Dedifferentiated amniotic fluid mesenchymal stem cell (primary cell): ENCODE measurements at regions not wholly inside any gene's neighbourhood (a gene's known extent, or its start where the extent isn't known, plus 50 kb on each side); places are given as distances from the start of the nearest gene placed in this dataset.
"Not testable (repeated sequence)": the region's sequence is repeated elsewhere in the genome, so short reads cannot be mapped to it uniquely, and the experiment has no call there.

Source experiments
- DNase-seq: peaks from one replicate; pipeline ENCODE4 v3.0.0-alpha.2; 2016; ENCODE audit errors: extremely low spot score

DNA sequence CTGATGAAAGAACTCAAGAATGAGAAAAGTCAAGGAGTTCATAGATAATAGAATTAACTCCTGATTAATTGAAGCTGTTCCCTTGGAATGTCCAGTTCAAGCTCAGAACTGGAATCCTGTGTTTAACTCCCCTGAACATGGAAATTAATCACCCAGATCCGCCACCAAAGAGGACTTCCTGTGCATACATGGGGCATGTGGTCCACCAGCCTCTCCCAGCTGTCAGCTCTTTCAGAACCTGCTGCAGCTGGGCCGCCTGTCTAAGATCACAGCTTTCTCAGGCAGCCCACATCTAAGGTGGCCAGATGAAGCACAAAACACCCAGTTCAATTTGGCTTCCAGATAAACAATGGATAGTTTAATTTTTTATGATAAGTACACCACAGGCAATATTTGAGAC, 203.7 kb upstream of the COX10 start:
- DNase-seq, result no peak

DNA sequence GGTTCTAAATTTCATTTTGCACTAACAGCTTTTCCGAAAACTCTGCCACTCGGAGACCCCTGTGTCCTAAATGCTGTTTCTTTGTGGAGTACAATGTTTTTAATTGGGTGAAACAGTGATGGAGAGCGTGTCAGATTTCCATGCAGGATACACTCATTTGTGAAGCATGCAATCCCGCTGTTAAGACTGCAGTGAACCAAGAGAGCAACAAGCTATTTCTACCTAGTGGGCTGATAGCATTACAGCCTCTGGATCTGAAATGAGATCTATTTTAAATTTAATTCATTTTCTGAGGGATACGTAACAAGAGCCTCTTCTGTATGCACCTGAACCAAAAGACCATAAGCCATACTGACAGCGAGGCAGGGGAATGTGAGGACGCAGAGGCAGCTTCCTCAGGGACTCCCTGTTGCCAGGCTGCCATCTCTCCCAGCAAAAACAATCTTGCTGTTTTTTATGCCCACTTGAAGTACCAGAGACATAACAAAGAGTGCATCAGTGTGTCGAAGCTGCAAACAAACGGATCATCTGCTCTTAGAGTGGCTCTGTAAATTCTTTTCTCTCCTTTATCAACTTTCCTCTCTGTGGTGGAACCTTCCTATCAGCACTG, 199.9 kb upstream of the COX10 start:
- no peak for DNase-seq

- no peak for DNase-seq
Measured at GRCh38 chr17:13871261-13871660, 198.0 kb upstream of the COX10 start.

DNA sequence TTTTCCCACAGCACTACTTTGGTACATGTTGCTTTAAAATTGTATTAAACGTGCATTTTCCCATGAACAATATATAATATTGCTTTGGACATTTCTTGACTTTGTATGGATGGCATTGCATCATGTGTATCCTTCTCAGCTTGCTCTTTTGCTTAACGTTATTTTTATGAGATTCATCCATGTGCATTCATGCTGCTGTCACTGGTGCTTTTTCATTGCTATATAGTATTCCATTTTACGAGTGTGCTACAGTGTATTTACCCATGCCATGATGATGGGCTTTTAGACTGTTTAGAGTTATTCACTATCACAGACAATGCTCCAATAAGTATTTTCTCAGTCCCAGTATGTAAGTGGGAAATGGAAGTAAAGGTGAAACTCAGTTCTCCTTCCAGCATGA, 195.2 kb upstream of the COX10 start:
- no peak for DNase-seq

GRCh38 chr17:13874817-13875216, 194.5 kb upstream of the COX10 start:
- DNase-seq, result no peak

- no peak for DNase-seq
Measured at GRCh38 chr17:13879961-13880466, 189.3 kb upstream of the COX10 start.

DNA sequence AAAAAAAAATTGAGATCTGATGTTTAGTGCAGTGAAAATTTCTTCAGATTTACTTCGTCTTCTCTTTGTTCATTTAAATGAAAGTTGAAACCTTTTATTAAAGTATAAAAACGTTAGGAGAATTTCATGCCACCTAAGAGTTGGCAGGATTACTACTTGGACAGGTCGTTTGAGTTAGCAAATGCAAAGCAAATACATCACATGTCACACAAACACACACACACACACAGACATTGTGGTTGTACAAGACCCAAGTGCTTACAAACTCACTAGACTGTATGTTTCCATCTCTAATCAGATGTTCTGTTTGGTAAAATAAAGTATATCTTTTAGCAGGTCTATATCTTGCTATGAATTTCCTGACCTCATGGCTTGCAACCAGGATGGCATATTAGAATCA, 185.6 kb upstream of the COX10 start:
- no peak for DNase-seq

DNA sequence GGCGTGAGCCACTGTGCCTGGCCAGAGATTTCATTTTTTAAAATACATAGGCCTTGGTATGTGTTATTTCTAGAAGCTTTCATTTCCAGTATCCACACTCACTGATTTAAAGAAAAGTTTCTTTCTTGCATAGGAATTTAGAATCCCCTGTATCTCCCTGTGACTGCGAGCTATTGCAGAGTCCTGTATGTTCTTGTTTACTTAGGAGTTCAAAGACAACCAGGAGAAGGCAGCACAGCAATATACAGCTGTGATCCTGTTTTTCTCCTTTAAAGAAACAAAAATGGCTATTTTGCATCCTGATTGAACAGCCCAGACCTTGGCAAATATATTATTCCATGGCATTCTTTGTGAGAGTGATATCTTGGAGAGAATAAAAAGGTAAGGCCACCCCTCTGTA, 185.0 kb upstream of the COX10 start:
- DNase-seq, result no peak

DNA sequence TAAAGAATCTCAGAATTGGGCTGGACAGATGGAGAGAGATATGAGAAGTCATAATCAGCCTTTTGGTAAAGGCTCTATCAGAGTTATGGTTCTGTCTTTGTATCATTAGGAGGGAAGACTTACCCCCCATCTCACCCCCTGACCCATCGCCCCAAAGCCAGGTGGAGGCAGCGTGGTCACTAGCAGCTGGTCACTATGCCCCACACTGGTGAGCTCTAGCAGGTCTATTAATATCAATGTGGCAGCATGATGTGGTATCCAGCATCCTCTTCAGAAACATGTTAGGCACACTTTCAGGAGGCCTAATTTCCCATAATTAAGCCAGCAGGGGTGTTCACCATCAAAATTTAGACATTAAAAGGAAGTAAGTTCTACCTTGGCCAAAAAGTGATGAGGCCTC, 183.8 kb upstream of the COX10 start:
- DNase-seq, result no peak

GRCh38 chr17:13885953-13886889, 183.1 kb upstream of the COX10 start:
- DNase-seq, result no peak

DNA sequence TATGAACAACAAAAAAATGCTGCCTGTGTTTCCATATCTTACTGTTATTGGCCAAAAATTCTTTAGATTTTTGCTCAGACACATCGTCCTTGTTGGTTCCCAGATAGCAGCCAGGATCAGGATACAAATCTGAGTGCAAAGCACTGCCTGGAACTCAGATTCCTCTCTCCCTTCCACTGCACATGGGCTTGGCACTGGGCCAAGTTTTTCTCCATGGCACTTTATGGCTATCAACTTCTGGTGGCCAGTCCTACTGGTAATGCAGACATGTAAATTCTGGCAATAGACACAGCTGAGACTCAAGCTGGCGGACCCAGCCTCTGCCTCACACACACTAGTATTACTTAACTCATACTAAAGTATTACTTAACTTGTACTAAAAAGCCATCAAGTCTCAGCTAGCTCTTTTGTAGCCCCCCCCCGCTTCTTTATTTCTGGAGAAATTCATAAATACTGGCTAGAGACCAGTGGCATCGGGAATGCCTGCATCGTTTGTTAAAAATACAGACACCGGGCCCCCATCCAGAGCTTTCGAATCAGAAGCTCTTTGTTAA, 181.2 kb upstream of the COX10 start:
- DNase-seq, result no peak

DNA sequence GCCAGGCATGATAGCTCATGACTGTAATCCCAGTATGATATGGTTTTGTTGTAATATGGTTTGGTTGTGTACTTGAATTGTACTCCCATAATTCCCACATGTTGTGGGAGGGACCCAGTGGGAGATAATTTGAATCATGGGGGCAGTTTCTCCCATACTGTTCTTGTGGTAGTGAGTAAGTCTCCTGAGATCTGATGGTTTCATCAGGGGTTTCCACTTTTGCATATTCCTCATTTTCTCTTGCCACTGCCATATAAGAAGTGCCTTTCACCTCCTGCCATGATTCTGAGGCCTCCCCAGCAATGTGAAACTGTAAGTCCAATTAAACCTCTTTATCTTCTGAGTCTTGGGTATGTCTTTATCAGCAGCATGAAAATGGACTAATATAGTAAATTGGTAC, 160.3 kb upstream of the COX10 start:
- not testable (repeated sequence) for DNase-seq

DNA sequence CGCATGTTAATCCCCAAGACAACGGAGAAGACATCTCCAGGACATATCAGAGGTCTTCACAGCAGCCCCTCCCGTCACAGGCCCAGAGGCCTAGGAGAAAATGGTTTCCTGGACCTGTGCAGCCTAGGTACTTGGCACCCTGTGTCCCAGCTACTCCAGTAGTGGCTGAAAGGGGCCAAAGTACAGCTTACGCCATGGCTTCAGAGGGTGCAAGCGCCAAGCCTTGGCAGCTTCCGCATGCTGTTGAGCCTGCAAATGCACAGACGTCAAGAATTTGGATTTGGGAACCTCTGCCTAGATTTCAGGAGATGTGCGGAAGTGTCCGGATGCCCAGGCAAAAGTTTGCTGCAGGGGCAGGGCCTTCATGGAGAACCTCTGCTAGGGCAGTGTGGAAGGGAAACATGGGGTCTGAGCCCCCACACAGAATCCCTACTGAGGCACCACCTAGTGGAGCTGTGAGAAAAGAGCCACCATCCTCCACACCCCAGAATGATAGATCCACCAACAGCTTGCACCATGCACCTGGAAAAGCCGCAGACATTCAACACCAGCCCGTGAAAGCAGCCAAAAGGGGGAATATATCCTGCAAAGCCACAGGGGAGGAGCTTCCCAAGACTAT, 159.3 kb upstream of the COX10 start:
- DNase-seq, result no peak

- DNase-seq, result no peak
Measured at GRCh38 chr17:13917634-13918033, 151.7 kb upstream of the COX10 start.

- DNase-seq, result no peak
Measured at GRCh38 chr17:13918247-13918646, 151.1 kb upstream of the COX10 start.

- no peak for DNase-seq
Measured at GRCh38 chr17:13919818-13920217, 149.5 kb upstream of the COX10 start.

GRCh38 chr17:13920413-13920812, 148.9 kb upstream of the COX10 start:
- DNase-seq, result no peak

DNA sequence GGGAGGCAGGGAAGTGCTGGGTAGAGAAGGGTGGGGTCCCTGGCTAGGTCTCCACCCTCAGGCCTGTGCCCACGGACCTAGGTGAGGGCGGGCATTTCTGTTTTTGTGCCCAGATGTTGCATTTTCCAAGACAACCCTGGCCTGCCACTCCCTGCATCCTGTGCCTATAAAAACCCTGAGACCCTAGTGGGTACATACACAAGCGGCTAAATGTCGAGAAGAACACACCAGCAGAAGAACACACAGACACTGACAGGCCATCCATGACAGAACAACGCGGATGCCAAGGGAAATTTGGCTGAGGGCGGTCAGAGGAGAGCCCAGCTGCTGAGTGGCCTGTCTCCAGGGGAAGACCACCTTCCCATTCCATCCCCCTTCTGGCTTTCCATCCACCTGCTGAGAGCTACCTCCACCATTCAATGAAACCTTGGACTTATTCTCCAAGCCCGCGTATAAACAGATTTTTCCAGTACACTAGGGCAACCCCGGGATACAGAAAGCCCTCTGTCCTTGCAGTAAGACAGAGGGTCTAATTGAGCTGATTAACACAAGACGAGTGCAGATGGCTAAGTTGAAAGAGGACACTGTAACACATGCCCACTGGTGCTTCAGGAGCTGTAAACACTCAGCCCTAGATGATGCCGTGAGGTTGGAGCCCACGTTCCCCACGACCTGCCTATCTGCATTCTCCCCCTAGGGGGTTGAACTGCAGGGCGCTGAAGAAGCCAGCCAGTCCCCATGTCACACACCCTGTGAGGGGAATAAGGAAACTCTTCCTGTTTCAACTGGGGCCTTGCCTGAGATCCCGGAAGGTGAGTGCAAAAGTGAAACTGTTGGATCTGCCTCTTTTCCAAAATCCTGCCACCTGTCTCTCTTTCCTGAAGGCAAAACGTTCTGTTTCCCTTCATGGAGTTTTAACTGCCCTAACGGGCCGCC, 147.2 kb upstream of the COX10 start:
- DNase-seq, result no peak

GRCh38 chr17:13922885-13923284, 146.4 kb upstream of the COX10 start:
- DNase-seq, result no peak

GRCh38 chr17:13925579-13925978, 143.7 kb upstream of the COX10 start:
- no peak for DNase-seq

DNA sequence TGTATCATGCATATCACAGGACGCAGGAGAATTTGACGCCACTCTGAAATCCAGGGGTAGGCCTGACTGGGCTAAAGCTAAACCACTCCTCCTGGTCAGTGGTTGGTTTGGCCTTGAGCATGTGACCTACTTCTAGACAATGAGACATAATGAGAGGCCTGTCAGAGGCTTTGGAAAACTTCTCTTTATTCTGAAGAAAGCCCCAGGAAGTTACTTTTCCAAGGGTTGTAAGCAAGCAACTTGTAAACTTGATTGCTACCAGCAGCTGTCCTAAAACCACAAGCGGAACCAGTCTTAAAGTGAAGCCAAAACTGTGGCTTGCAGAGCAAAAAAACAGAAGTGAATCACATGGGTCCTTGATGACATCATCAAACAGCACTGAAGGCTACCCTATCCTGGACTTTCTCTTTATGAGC, 138.2 kb upstream of the COX10 start:
- DNase-seq, result no peak
